ENCODE measurements at regions not wholly inside any gene's neighbourhood (a gene's known extent, or its start where the extent isn't known, plus 50 kb on each side); places are given as distances from the start of the nearest gene placed in this dataset.

- no peak for TF ChIP-seq CTCF (IDR thresholded peaks at IDR 0.05; ENCODE audit: extremely low read depth, missing control alignments)
Observed at GRCh38 chr6:145067430-145067829, 667.9 kb downstream of the EPM2A start.

GRCh38 chr6:145068577-145068976 lies 666.7 kb downstream of the EPM2A start:
- no peak for TF ChIP-seq CTCF (IDR thresholded peaks at IDR 0.05; ENCODE audit: extremely low read depth, missing control alignments)
- DNase-seq (ENCODE audit: low spot score): no peak

More at GRCh38 chr6:145067430-145067829, 667.9 kb downstream of the EPM2A start:
- DNase-seq (ENCODE audit: low spot score): no peak

- TF ChIP-seq CTCF (IDR thresholded peaks at IDR 0.05; ENCODE audit: extremely low read depth, missing control alignments): no peak
- DNase-seq (ENCODE audit: low spot score): no peak
Observed at GRCh38 chr6:145069966-145070365, 665.4 kb downstream of the EPM2A start.

GRCh38 chr6:145070791-145071190 lies 664.5 kb downstream of the EPM2A start:
- DNase-seq (ENCODE audit: low spot score): no peak
- no peak for TF ChIP-seq CTCF (IDR thresholded peaks at IDR 0.05; ENCODE audit: extremely low read depth, missing control alignments)

GRCh38 chr6:145071836-145072235 lies 663.5 kb downstream of the EPM2A start:
- TF ChIP-seq CTCF (IDR thresholded peaks at IDR 0.05; ENCODE audit: extremely low read depth, missing control alignments): no peak
- DNase-seq (ENCODE audit: low spot score): no peak

GRCh38 chr6:145073811-145074210 lies 661.5 kb downstream of the EPM2A start:
- no peak for TF ChIP-seq CTCF (IDR thresholded peaks at IDR 0.05; ENCODE audit: extremely low read depth, missing control alignments)
- DNase-seq (ENCODE audit: low spot score): no peak

- no peak for TF ChIP-seq CTCF (IDR thresholded peaks at IDR 0.05; ENCODE audit: extremely low read depth, missing control alignments)
- DNase-seq (ENCODE audit: low spot score): no peak
Observed at GRCh38 chr6:145074805-145075204, 660.5 kb downstream of the EPM2A start.

Data from GM20000 (cell line).